Left renal cortex interstitium (tissue), 4 donors: ENCODE measurements at regions not wholly inside any gene's neighbourhood (a gene's known extent, or its start where the extent isn't known, plus 50 kb on each side); places are given as distances from the start of the nearest gene placed in this dataset.

Experiments used
- DNase-seq, 4 donors: peaks; one replicate each; pipeline ENCODE4 v3.0.0-alpha.2; 2013; ENCODE audit warnings: low read depth in 4 of 4, low spot score in 2 of 4, missing footprints in 1 of 4

GRCh38 chr1:69492286-69492685 lies 75.4 kb upstream of the LRRC7 start:
- DNase-seq: no peak

GRCh38 chr1:69494221-69494620 lies 73.5 kb upstream of the LRRC7 start:
- no peak for DNase-seq

- no peak for DNase-seq
These were observed 70.1 kb upstream of the LRRC7 start for GRCh38 chr1:69497441-69498221.

- no peak for DNase-seq
These were observed 69.0 kb upstream of the LRRC7 start for GRCh38 chr1:69498711-69499110.

DNA sequence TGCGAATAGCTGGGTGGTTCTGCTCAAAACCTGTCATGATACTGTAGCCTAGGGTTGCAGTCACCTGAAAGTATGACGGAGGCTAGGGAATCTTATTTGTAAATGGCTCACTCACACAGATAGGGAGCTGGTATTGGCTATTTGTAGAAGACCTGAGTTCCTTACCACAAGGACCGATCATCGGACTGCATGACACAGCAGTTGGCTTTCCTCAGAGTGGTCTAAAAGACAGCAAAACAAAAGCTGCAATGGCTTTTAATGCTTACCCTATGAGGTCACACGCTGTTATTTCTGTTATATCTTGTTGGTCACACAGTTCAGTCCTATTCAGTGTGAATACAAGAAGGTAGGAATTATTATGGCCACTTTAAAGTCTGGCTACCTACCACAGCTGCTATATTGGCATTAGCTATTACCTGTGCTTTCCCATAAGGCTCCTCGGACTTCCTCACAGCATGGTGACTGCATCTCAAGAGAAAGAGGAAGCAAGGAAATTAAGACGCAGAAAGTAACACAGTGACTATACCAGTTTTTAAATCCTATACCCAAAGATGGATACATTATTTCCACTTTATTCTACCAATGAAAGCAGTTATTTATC lies 68.4 kb upstream of the LRRC7 start:
- no peak for DNase-seq

GRCh38 chr1:69502991-69503390 lies 64.7 kb upstream of the LRRC7 start:
- DNase-seq: no peak

- no peak for DNase-seq
These were observed 62.9 kb upstream of the LRRC7 start for GRCh38 chr1:69504730-69505252.

- no peak for DNase-seq
These were observed 61.4 kb upstream of the LRRC7 start for GRCh38 chr1:69506311-69506710.

GRCh38 chr1:69506721-69507120 lies 61.0 kb upstream of the LRRC7 start:
- DNase-seq: no peak

GRCh38 chr1:69510026-69510425 lies 57.7 kb upstream of the LRRC7 start:
- no peak for DNase-seq

DNA sequence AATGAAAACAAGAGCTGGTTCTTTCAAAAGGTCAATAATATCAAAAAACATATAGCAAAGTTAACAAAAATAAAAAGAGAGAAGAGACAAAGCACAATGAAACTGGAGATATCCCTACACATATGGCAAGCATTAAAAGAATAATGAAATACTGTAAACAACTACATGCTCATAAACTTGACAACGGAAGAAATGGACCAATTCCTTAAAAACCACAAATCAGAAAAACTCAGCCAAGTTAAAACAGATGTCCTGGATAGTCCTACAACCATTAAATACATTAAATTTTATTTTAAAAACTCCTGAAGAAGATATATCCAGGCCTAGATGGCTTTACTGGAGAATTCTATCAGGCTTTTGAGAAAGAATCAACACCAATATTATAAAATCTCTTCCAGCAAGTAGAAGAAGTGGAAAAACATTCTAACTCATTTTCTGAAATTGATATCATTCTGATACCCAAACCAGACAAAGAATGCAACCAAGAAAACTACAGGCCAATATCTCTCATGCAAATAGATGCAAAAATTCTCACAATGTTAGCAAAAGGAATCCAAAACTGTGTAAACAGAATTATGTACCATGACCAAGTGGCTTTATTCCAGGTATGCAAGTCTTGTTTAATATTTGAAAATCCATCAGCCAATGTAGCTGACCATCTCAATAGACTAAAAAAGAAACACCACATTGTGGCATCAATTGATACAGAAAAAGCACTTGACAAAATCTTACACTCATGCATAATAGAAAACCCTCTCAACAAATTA lies 56.1 kb upstream of the LRRC7 start:
- no peak for DNase-seq

GRCh38 chr1:69513601-69514000 lies 54.1 kb upstream of the LRRC7 start:
- no peak for DNase-seq
